WERI-Rb-1 (cell line): ENCODE measurements at regions not wholly inside any gene's neighbourhood (a gene's known extent, or its start where the extent isn't known, plus 50 kb on each side); places are given as distances from the start of the nearest gene placed in this dataset.

ENCODE experiments used
- DNase-seq: peaks from one replicate; pipeline ENCODE4 v3.0.0-alpha.2; 2020
- H3K27ac ChIP-seq: fragments of 250-450 bp; sonication (Bioruptor Pico); 2 replicates; pipeline ENCODE4 v1.5.1; 2020; ENCODE audit warnings: mild to moderate bottlenecking, moderate library complexity
- H3K27me3 ChIP-seq: fragments of 250-450 bp; sonication (Bioruptor Pico); 2 replicates; pipeline ENCODE4 v1.5.1; 2021; ENCODE audit warnings: mild to moderate bottlenecking, low read depth, moderate library complexity; ENCODE audit not compliant: insufficient read depth, severe bottlenecking
- H3K36me3 ChIP-seq: fragments of 250-450 bp; sonication (Bioruptor Pico); 2 replicates; pipeline ENCODE4 v1.5.1; 2020; ENCODE audit warnings: mild to moderate bottlenecking, moderate library complexity
- H3K4me3 ChIP-seq: 2 replicates; pipeline ENCODE4 v1.5.1; 2011; ENCODE audit warnings: low read depth, mild to moderate bottlenecking, control low read depth, low read length
- H3K9me3 ChIP-seq: fragments of 250-450 bp; sonication (Bioruptor Pico); 2 replicates; pipeline ENCODE4 v1.5.1; 2021; ENCODE audit warnings: mild to moderate bottlenecking, moderate library complexity; ENCODE audit not compliant: severe bottlenecking
- TF ChIP-seq, protein P1 (sequence below): IDR thresholded peaks from 2 replicates; pipeline ENCODE4 v1.5.1; 2011; ENCODE audit warnings: low read depth, mild to moderate bottlenecking, control low read depth, inconsistent platforms, low read length

DNA sequence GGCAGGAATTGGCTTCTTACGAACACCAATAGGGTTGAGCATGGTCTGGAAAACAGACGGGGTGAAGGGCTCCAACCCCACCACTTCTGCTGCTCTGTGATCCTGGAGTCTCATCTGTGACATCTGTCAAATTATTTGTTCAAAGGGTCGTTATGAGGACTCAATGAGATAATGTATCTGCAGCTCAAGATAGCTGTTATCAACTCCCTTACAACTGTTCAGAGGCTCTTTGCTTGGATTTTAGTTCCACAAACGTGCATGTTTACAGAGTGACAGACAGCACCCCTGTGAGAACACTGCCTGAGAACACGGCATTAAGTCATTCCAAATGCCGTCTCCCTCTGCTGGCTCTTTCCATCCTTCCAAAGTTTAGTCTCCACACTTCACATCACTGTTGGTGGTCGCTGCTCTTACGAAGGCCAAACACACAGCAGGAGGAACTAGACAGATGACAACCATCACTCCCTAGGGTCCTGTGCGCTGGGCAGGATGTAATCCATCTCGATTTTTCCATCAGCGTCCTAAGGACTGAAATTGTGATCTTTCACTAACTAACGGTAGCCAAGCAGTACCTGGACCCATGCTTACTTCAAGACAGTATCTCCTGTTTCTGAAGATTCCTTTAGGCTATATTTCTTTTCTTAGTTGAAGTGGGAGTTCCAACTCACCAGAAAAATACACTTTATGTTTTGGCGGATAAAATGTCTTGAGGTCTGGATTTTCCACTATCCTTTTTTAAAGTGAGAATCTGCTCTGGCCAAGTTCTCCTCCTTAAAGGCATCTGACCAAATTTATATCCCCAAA is 220.3 kb downstream of the ANAPC1 start:
- H3K27ac ChIP-seq, result no peak overlapping the region
- no peaks in the 10 kb centered on the region for H3K36me3 ChIP-seq
- peaks cover 93% of the 10 kb centered on the region for H3K27me3 ChIP-seq
- TF ChIP-seq, protein P1, sequence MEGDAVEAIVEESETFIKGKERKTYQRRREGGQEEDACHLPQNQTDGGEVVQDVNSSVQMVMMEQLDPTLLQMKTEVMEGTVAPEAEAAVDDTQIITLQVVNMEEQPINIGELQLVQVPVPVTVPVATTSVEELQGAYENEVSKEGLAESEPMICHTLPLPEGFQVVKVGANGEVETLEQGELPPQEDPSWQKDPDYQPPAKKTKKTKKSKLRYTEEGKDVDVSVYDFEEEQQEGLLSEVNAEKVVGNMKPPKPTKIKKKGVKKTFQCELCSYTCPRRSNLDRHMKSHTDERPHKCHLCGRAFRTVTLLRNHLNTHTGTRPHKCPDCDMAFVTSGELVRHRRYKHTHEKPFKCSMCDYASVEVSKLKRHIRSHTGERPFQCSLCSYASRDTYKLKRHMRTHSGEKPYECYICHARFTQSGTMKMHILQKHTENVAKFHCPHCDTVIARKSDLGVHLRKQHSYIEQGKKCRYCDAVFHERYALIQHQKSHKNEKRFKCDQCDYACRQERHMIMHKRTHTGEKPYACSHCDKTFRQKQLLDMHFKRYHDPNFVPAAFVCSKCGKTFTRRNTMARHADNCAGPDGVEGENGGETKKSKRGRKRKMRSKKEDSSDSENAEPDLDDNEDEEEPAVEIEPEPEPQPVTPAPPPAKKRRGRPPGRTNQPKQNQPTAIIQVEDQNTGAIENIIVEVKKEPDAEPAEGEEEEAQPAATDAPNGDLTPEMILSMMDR, result no peak
- no peaks in the 10 kb centered on the region for H3K9me3 ChIP-seq
- DNase-seq, result no peak
- H3K4me3 ChIP-seq, result no peak overlapping the region

DNA sequence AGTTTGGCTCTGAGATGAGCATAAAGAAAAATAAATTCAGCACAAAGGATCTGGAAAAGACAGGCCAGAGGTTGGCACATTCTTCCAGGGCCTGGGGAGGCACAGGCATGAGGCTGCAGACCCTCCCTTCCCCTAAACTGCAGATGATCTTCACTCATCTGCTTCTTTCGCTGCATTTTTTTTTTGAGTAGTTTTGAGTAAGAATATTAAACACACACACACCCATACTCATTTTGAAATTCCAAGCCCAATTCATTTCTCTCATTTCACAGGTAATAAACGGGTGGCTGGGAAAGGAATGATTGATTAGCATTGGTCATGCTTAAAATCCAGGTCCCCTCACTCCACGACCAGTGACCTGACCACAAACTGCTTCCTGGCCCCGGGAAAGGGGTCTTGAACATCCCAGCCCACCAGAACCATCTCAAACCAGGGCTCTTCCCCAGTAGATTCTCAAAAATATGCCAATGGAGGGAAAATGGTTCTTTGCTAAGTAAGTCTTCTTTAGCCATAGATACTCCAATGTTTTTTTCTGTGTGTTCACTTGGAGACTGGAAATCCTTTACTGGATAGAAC is 219.6 kb downstream of the ANAPC1 start:
- Histone ChIP-seq H3K27ac (no peak overlapping the region), H3K36me3 (no peaks in the 10 kb centered on the region), H3K27me3 (peaks cover 95% of the 10 kb centered on the region), H3K4me3 (no peak overlapping the region), H3K9me3 (no peaks in the 10 kb centered on the region)
- TF ChIP-seq, protein P1, result no peak
- DNase-seq, result no peak

DNA sequence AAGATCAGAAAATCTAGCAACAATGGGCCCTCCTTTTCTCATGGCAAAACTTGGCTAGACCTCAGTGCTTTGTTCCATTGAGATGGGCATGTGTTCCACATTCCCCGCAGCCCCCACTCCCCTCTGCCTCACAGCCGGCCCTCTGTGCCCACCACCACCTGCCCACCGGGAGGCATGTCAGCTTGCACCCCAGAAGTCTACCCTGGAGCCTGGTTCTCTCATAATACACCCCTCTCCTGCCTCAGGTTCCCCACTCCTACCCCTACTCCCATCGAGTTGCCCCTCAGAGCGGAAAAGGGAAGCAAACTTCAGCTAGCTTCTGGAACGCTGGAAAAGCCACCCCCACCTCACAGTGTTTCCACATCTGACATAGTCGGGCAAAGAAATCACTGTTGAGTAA is 219.0 kb downstream of the ANAPC1 start:
- H3K4me3 ChIP-seq, result no peak overlapping the region
- no peaks in the 10 kb centered on the region for H3K36me3 ChIP-seq
- H3K27me3 ChIP-seq, result peaks cover 97% of the 10 kb centered on the region
- H3K27ac ChIP-seq, result no peak overlapping the region
- no peak for DNase-seq
- H3K9me3 ChIP-seq, result no peaks in the 10 kb centered on the region
- TF ChIP-seq, protein P1, result no peak

DNA sequence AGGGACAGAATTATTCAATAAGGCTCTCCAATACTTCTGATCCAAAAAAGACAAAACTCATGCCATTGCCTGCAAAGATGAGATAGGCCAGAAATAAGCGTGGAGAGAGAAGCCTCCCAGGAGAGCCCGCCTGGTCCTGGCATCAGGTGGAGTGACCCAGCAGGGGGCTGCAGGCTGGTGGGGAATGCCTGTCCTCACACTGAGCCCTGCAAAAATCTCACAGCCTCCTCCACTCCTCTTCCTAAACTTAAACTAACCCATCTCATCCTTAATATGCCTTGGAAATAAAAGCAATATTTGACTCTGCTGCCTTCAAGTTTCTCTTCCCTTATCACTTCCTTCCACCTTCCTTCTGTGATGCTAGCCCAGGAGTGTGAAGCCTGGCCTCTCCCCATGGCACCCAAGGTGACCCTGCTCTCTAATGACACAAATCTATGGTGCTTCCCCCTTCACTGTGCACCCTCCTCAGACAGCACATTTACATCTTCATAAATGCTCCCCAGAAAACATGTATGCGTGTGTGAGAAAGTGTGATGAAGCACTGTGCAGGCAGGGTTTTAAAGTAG is 218.4 kb downstream of the ANAPC1 start:
- no peaks in the 10 kb centered on the region for H3K9me3 ChIP-seq
- H3K36me3 ChIP-seq, result no peaks in the 10 kb centered on the region
- H3K27me3 ChIP-seq, result peaks cover 97% of the 10 kb centered on the region
- H3K4me3 ChIP-seq, result no peak overlapping the region
- no peak for DNase-seq
- H3K27ac ChIP-seq, result no peak overlapping the region
- TF ChIP-seq, protein P1, result no peak

DNA sequence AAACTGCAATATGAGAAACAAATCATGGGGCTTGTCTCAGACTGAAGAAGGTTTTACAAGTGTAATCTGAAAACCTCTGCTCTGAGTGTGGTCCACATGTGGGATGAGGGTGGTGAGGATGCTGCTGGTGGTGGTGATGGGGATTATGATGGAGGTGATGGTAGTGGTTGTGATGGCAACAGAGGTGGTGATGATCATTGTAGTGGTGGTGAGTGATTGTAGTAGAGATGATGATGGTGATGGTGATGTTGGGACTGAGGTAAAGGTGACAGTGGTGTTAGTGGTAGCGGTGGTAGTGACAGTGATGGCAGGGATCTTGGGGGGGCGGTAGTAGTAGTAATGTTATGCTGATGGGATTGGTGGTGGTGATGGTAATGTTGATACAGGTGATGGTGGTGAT is 217.8 kb downstream of the ANAPC1 start:
- DNase-seq, result no peak
- TF ChIP-seq, protein P1, result no peak
- Histone ChIP-seq H3K9me3 (no peaks in the 10 kb centered on the region), H3K4me3 (no peak overlapping the region), H3K27me3 (peaks cover 97% of the 10 kb centered on the region), H3K27ac (no peak overlapping the region), H3K36me3 (no peaks in the 10 kb centered on the region)
